GM23338 (cell line): ENCODE measurements at regions not wholly inside any gene's neighbourhood (a gene's known extent, or its start where the extent isn't known, plus 50 kb on each side); places are given as distances from the start of the nearest gene placed in this dataset.

Experiments used
- CREB1 ChIP-seq: fragments of 250-450 bp; sonication (Bioruptor Pico); IDR thresholded peaks from 2 replicates; pipeline ENCODE4 v1.5.0; 2020; ENCODE audit warnings: low read depth, mild to moderate bottlenecking, moderate library complexity
- EZH2 ChIP-seq: fragments of 200-600 bp; sonication (generic); IDR thresholded peaks from one replicate; pipeline ENCODE4 v1.8.0; 2017; ENCODE audit warnings: antibody characterized with exemption, mild to moderate bottlenecking, low read depth; ENCODE audit not compliant: unreplicated experiment
- EZH2phosphoT487 ChIP-seq: fragments of 200-600 bp; sonication (generic); IDR thresholded peaks from one replicate; pipeline ENCODE4 v1.8.1; 2018; ENCODE audit warnings: antibody characterized with exemption; ENCODE audit not compliant: unreplicated experiment
- JUNB ChIP-seq: IDR thresholded peaks from one replicate; pipeline ENCODE4 v1.6.1; 2016; ENCODE audit warnings: antibody characterized with exemption; ENCODE audit not compliant: unreplicated experiment
- NANOG ChIP-seq: IDR thresholded peaks from 2 replicates; pipeline ENCODE4 v1.6.1; 2016; ENCODE audit warnings: antibody characterized with exemption, borderline replicate concordance
- POLR2AphosphoS5 ChIP-seq: IDR thresholded peaks from 2 replicates; pipeline ENCODE4 v1.6.1; 2016; ENCODE audit warnings: antibody characterized with exemption, low read depth
- STAT1 ChIP-seq: IDR thresholded peaks from one replicate; pipeline ENCODE4 v1.6.1; 2016; ENCODE audit warnings: antibody characterized with exemption; ENCODE audit not compliant: unreplicated experiment
- ZNF114 ChIP-seq: fragments of 250-450 bp; sonication (Bioruptor Pico); IDR thresholded peaks from 2 replicates; pipeline ENCODE4 v1.5.0; 2020; ENCODE audit warnings: mild to moderate bottlenecking, moderate library complexity
- ZNF331 ChIP-seq: fragments of 250-450 bp; sonication (Bioruptor Pico); IDR thresholded peaks from 2 replicates; pipeline ENCODE4 v1.5.0; 2020; ENCODE audit warnings: low read depth, mild to moderate bottlenecking, moderate library complexity
- TF ChIP-seq, protein P1 (sequence below), 2 experiments: fragments of 200-600 bp in 1 of 2; sonication (generic) in 1 of 2; conservative IDR thresholded peaks; 2 replicates each; pipeline versions ENCODE4 v1.5.1 to v1.6.1; 2016 to 2017; ENCODE audit warnings: antibody characterized with exemption in 2 of 2, low read depth in 2 of 2, mild to moderate bottlenecking in 2 of 2, moderate library complexity in 1 of 2
- TF ChIP-seq, protein P2 (sequence below): IDR thresholded peaks from one replicate; pipeline ENCODE4 v1.6.1; 2018; ENCODE audit warnings: antibody characterized with exemption; ENCODE audit not compliant: unreplicated experiment
- TF ChIP-seq, protein P3 (sequence below): IDR thresholded peaks from 2 replicates; pipeline ENCODE4 v1.6.1; 2016; ENCODE audit warnings: antibody characterized with exemption
- TF ChIP-seq, protein P4 (sequence below): fragments of 250-450 bp; sonication (Bioruptor Pico); IDR thresholded peaks from 2 replicates; pipeline ENCODE4 v1.5.0; 2020; ENCODE audit warnings: mild to moderate bottlenecking, moderate library complexity

DNA sequence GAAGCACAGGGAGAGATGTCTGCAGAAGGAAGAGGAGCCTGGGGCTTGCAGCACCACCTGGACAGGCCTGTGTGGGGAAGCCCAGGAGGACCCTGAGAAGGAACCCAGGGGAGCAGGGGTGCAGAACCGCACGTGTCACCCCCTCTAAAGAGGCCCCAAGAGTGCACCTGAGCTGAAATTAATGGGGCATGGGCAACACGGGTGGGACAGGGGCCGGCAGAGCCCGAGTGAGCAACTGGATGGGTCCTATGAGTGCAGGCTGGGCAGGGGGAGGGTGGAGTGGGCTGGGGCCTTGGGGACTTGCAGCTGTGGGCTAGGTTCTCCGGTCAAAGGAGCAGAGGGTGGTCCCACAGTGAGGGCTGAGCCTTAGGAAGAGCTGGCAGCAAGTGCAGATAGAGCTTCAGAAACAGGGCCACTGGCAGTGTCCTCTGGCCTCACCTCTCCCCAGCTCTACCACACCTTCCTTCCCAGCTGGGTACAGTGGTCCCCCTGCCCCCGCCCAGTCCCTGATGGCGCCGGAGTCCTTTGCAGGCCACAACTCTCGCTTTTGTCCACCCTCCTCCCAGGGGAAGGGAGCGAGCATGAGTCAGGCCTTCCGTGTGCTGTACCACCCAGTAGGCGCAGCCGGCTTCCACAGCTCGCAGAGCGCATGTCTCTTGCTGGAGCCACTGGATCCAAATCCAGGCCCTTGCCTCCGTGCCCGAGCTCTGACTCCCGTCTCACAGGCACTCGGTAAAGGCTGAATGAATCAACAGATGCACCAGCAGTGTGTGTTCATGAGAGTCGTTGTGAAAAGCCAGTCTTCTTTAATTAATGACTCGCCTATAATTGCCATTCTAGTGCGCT, 131.6 kb downstream of the HMX1 start:
- TF ChIP-seq, protein P1, sequence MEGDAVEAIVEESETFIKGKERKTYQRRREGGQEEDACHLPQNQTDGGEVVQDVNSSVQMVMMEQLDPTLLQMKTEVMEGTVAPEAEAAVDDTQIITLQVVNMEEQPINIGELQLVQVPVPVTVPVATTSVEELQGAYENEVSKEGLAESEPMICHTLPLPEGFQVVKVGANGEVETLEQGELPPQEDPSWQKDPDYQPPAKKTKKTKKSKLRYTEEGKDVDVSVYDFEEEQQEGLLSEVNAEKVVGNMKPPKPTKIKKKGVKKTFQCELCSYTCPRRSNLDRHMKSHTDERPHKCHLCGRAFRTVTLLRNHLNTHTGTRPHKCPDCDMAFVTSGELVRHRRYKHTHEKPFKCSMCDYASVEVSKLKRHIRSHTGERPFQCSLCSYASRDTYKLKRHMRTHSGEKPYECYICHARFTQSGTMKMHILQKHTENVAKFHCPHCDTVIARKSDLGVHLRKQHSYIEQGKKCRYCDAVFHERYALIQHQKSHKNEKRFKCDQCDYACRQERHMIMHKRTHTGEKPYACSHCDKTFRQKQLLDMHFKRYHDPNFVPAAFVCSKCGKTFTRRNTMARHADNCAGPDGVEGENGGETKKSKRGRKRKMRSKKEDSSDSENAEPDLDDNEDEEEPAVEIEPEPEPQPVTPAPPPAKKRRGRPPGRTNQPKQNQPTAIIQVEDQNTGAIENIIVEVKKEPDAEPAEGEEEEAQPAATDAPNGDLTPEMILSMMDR (conservative IDR thresholded peaks at IDR 0.05; ENCODE audit: low read depth in 2 of 2), result no peak
- no peak for TF ChIP-seq EZH2
- TF ChIP-seq EZH2phosphoT487, result no peak
- TF ChIP-seq POLR2AphosphoS5, result no peak
- TF ChIP-seq, protein P2, sequence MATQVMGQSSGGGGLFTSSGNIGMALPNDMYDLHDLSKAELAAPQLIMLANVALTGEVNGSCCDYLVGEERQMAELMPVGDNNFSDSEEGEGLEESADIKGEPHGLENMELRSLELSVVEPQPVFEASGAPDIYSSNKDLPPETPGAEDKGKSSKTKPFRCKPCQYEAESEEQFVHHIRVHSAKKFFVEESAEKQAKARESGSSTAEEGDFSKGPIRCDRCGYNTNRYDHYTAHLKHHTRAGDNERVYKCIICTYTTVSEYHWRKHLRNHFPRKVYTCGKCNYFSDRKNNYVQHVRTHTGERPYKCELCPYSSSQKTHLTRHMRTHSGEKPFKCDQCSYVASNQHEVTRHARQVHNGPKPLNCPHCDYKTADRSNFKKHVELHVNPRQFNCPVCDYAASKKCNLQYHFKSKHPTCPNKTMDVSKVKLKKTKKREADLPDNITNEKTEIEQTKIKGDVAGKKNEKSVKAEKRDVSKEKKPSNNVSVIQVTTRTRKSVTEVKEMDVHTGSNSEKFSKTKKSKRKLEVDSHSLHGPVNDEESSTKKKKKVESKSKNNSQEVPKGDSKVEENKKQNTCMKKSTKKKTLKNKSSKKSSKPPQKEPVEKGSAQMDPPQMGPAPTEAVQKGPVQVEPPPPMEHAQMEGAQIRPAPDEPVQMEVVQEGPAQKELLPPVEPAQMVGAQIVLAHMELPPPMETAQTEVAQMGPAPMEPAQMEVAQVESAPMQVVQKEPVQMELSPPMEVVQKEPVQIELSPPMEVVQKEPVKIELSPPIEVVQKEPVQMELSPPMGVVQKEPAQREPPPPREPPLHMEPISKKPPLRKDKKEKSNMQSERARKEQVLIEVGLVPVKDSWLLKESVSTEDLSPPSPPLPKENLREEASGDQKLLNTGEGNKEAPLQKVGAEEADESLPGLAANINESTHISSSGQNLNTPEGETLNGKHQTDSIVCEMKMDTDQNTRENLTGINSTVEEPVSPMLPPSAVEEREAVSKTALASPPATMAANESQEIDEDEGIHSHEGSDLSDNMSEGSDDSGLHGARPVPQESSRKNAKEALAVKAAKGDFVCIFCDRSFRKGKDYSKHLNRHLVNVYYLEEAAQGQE, result no peak
- no peak for TF ChIP-seq NANOG
- TF ChIP-seq ZNF114 (CRISPR knock-in tag), result no peak
- no peak for TF ChIP-seq CREB1
- TF ChIP-seq, protein P3, sequence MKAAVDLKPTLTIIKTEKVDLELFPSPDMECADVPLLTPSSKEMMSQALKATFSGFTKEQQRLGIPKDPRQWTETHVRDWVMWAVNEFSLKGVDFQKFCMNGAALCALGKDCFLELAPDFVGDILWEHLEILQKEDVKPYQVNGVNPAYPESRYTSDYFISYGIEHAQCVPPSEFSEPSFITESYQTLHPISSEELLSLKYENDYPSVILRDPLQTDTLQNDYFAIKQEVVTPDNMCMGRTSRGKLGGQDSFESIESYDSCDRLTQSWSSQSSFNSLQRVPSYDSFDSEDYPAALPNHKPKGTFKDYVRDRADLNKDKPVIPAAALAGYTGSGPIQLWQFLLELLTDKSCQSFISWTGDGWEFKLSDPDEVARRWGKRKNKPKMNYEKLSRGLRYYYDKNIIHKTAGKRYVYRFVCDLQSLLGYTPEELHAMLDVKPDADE, result no peak
- no peak for TF ChIP-seq JUNB
- TF ChIP-seq STAT1, result no peak
- TF ChIP-seq, protein P4, sequence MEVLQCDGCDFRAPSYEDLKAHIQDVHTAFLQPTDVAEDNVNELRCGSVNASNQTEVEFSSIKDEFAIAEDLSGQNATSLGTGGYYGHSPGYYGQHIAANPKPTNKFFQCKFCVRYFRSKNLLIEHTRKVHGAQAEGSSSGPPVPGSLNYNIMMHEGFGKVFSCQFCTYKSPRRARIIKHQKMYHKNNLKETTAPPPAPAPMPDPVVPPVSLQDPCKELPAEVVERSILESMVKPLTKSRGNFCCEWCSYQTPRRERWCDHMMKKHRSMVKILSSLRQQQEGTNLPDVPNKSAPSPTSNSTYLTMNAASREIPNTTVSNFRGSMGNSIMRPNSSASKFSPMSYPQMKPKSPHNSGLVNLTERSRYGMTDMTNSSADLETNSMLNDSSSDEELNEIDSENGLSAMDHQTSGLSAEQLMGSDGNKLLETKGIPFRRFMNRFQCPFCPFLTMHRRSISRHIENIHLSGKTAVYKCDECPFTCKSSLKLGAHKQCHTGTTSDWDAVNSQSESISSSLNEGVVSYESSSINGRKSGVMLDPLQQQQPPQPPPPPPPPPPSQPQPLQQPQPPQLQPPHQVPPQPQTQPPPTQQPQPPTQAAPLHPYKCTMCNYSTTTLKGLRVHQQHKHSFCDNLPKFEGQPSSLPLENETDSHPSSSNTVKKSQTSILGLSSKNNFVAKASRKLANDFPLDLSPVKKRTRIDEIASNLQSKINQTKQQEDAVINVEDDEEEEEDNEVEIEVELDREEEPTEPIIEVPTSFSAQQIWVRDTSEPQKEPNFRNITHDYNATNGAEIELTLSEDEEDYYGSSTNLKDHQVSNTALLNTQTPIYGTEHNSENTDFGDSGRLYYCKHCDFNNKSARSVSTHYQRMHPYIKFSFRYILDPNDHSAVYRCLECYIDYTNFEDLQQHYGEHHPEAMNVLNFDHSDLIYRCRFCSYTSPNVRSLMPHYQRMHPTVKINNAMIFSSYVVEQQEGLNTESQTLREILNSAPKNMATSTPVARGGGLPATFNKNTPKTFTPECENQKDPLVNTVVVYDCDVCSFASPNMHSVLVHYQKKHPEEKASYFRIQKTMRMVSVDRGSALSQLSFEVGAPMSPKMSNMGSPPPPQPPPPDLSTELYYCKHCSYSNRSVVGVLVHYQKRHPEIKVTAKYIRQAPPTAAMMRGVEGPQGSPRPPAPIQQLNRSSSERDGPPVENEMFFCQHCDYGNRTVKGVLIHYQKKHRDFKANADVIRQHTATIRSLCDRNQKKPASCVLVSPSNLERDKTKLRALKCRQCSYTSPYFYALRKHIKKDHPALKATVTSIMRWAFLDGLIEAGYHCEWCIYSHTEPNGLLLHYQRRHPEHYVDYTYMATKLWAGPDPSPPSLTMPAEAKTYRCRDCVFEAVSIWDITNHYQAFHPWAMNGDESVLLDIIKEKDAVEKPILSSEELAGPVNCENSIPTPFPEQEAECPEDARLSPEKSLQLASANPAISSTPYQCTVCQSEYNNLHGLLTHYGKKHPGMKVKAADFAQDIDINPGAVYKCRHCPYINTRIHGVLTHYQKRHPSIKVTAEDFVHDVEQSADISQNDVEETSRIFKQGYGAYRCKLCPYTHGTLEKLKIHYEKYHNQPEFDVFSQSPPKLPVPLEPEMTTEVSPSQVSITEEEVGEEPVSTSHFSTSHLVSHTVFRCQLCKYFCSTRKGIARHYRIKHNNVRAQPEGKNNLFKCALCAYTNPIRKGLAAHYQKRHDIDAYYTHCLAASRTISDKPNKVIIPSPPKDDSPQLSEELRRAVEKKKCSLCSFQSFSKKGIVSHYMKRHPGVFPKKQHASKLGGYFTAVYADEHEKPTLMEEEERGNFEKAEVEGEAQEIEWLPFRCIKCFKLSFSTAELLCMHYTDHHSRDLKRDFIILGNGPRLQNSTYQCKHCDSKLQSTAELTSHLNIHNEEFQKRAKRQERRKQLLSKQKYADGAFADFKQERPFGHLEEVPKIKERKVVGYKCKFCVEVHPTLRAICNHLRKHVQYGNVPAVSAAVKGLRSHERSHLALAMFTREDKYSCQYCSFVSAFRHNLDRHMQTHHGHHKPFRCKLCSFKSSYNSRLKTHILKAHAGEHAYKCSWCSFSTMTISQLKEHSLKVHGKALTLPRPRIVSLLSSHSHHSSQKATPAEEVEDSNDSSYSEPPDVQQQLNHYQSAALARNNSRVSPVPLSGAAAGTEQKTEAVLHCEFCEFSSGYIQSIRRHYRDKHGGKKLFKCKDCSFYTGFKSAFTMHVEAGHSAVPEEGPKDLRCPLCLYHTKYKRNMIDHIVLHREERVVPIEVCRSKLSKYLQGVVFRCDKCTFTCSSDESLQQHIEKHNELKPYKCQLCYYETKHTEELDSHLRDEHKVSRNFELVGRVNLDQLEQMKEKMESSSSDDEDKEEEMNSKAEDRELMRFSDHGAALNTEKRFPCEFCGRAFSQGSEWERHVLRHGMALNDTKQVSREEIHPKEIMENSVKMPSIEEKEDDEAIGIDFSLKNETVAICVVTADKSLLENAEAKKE (CRISPR knock-in tag), result no peak
- TF ChIP-seq ZNF331 (CRISPR knock-in tag), result no peak
